ENCODE measurements at regions not wholly inside any gene's neighbourhood (a gene's known extent, or its start where the extent isn't known, plus 50 kb on each side); places are given as distances from the start of the nearest gene placed in this dataset.

DNA sequence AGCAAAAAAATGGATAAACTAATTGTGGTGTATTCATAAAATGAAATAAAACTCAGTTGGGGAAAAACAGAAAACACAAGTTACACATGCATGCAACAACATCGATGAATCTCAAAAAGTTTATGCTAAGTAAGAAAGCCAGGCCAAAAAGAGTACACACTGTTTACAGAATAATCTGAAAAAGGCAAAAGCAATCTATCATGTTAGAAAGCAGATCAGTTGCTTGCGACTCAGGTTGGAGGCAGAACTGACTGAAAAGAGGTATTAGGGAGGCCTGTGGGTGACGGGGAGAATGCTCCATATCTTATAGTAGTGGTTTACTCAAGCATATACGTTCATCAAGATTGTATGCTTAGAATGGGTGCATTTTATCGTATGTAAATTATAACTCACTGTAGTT, 119.2 kb downstream of the ARRDC3 start:
- no peak overlapping the region for H3K4me3 ChIP-seq
- intact Hi-C loops (cut with DNase I), result no loop called here
- TF ChIP-seq, protein P1, sequence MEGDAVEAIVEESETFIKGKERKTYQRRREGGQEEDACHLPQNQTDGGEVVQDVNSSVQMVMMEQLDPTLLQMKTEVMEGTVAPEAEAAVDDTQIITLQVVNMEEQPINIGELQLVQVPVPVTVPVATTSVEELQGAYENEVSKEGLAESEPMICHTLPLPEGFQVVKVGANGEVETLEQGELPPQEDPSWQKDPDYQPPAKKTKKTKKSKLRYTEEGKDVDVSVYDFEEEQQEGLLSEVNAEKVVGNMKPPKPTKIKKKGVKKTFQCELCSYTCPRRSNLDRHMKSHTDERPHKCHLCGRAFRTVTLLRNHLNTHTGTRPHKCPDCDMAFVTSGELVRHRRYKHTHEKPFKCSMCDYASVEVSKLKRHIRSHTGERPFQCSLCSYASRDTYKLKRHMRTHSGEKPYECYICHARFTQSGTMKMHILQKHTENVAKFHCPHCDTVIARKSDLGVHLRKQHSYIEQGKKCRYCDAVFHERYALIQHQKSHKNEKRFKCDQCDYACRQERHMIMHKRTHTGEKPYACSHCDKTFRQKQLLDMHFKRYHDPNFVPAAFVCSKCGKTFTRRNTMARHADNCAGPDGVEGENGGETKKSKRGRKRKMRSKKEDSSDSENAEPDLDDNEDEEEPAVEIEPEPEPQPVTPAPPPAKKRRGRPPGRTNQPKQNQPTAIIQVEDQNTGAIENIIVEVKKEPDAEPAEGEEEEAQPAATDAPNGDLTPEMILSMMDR (IDR thresholded peaks at IDR 0.05), result no peak
- H3K9me3 ChIP-seq, result no peaks in the 10 kb centered on the region
- peaks cover 0 to 22% (median 9%) of the 10 kb centered on the region in 9 donors for H3K4me1 ChIP-seq
- ATAC-seq, result no peak
- no peaks in the 10 kb centered on the region for H3K27me3 ChIP-seq
- H3K27ac ChIP-seq, result no peak overlapping the region
- WGBS, 2 donors, result 90 to 92% methylated on average over 5 of the region's 5 CpGs
- H3K36me3 ChIP-seq, result no peaks in the 10 kb centered on the region
- no peak for DNase-seq

DNA sequence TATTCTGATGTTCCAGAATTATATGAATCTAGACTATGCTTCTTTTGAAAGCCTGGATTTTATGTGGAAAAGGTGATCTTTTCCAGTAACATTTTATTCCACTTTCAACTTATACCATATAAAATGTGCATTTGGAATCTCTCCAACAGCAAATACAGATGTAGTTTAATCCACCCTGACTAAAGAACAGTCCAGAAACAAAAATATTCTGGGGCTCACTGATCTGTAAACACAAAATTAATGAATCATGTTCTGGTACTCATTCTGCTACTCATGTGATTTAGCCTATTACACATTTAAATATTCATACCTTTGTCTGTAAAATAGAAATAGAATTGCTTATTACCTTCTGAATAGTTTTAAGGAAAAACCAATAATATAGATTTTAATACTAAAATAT, 125.8 kb downstream of the ARRDC3 start:
- intact Hi-C loops (cut with DNase I), result no loop called here
- no peak for ATAC-seq
- no peaks in the 10 kb centered on the region for H3K36me3 ChIP-seq

DNA sequence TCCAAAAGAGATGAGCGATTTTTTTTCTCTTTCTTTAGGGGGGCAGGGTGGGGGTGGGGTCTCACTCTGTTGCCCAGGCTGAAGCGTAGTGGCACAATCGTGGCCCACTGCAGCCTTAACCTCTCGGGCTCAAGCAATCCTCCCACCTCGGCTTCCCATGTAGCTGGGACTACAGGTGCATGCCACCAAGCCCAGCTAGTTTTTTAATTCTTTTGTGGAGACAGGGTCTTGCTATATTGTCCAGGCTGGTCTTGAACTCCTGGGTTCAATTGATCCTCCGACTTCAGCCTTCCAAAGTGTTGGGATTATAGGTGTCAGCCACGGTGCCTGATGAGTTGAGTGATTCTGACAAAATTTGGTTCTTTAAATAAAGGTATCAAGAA, 127.0 kb downstream of the ARRDC3 start:
- Histone ChIP-seq H3K4me1 (no peaks in the 10 kb centered on the region), H3K4me3 (no peak overlapping the region), H3K9me3 (no peaks in the 10 kb centered on the region), H3K36me3 (no peaks in the 10 kb centered on the region), H3K27ac (no peak overlapping the region), H3K27me3 (no peaks in the 10 kb centered on the region)
- no peak for ATAC-seq
- 94 to 97% methylated on average over 7 of the region's 7 CpGs for WGBS, 2 donors
- DNase-seq, result no peak
- TF ChIP-seq, protein P1 (IDR thresholded peaks at IDR 0.05), result no peak
- intact Hi-C loops (cut with DNase I), result no loop called here

More for the DNA sequence above, 125.8 kb downstream of the ARRDC3 start:
- Histone ChIP-seq H3K27me3 (no peaks in the 10 kb centered on the region), H3K27ac (no peak overlapping the region), H3K4me1 (no peaks in the 10 kb centered on the region), H3K4me3 (no peak overlapping the region), H3K9me3 (no peaks in the 10 kb centered on the region)
- DNase-seq, result no peak
- TF ChIP-seq, protein P1 (IDR thresholded peaks at IDR 0.05), result no peak

DNA sequence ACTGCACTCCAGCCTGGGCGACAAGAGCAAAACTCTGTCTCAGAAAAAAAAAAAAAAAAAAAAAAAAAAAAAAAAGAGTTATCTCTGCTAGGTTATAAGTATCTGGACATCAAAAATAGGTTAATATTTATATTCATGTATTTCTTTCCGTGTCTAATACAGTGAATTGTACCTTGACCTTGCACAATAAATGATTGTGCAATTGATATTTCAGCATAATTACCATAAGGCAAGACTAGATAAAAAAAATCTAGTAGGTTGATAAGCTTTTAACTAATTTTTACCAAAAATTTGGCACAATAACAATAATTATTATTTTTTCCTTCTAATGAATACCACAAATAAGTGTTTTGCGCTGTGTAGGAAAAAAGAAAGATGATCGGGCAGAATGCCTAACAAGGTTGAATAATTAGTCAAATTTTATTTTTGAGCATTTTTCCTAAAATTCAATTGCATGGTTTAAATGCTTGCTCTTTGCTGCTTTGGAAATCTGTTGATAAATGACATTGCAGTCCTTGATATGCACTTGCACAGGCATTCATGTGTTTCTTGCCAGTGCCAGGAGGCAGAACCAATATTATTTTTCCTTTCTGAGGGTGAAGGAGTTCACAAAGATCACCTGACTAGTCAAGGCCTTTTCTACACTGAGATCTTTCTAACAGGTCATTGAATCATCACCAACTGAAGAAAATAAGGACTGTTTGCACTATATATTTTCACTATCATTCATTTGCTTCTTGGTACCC, 127.5 kb downstream of the ARRDC3 start:
- ATAC-seq, result no peak
- intact Hi-C loops (cut with DNase I), result no loop called here
- H3K27ac ChIP-seq, result no peak overlapping the region

More for the DNA sequence above, 127.5 kb downstream of the ARRDC3 start:
- H3K36me3 ChIP-seq, result no peaks in the 10 kb centered on the region
- WGBS, 2 donors, result 94 to 96% methylated on average over 4 of the region's 4 CpGs
- peaks cover 0 to 4% (median 0%) of the 10 kb centered on the region in 11 donors for H3K9me3 ChIP-seq
- H3K4me3 ChIP-seq, result no peak overlapping the region
- TF ChIP-seq, protein P1 (IDR thresholded peaks at IDR 0.05), result no peak
- H3K27me3 ChIP-seq, result no peaks in the 10 kb centered on the region
- no peaks in the 10 kb centered on the region for H3K4me1 ChIP-seq
- no peak for DNase-seq

All from heart right ventricle (tissue), 16 donors.